ENCODE measurements at regions not wholly inside any gene's neighbourhood (a gene's known extent, or its start where the extent isn't known, plus 50 kb on each side); places are given as distances from the start of the nearest gene placed in this dataset.

DNA sequence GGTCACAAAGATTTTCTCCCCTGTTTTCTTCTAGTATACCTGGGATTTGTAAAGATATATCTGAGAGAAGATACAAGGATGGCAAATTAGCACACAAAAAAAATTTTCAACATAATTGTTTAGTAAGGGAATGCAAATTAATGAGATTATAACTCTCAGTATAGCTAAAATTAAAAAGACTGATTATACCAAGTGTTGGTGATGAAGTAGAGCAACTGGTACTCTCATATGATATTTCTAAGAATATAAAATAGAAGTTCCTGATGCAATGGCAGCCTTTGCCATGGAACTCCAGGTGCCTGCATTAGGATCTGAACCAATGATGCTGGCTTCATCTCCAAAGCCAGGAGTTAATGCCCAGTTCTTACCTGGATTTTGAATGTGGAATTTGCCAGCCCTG, 51.4 kb upstream of the KIAA1217 start:
- H3K36me3 Mint-ChIP-seq (ENCODE audit: low read depth) = no peaks in the 10 kb centered on the region
- H3K4me1 Mint-ChIP-seq (ENCODE audit: low read depth) = peaks cover 4% of the 10 kb centered on the region
- no peak for DNase-seq (ENCODE audit: low spot score)
- TF ChIP-seq, protein P1, sequence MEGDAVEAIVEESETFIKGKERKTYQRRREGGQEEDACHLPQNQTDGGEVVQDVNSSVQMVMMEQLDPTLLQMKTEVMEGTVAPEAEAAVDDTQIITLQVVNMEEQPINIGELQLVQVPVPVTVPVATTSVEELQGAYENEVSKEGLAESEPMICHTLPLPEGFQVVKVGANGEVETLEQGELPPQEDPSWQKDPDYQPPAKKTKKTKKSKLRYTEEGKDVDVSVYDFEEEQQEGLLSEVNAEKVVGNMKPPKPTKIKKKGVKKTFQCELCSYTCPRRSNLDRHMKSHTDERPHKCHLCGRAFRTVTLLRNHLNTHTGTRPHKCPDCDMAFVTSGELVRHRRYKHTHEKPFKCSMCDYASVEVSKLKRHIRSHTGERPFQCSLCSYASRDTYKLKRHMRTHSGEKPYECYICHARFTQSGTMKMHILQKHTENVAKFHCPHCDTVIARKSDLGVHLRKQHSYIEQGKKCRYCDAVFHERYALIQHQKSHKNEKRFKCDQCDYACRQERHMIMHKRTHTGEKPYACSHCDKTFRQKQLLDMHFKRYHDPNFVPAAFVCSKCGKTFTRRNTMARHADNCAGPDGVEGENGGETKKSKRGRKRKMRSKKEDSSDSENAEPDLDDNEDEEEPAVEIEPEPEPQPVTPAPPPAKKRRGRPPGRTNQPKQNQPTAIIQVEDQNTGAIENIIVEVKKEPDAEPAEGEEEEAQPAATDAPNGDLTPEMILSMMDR (IDR thresholded peaks at IDR 0.05) = no peak
- H3K27ac Mint-ChIP-seq (ENCODE audit: unreplicated experiment) = no peak overlapping the region
- no peaks in the 10 kb centered on the region for H3K27me3 Mint-ChIP-seq (ENCODE audit: low read depth)
- no peak overlapping the region for H3K4me3 Mint-ChIP-seq (ENCODE audit: unreplicated experiment)
- H3K9me3 Mint-ChIP-seq (ENCODE audit: low read depth) = peaks cover 17% of the 10 kb centered on the region
